Midbrain (tissue), 1 donor: ENCODE measurements at regions not wholly inside any gene's neighbourhood (a gene's known extent, or its start where the extent isn't known, plus 50 kb on each side); places are given as distances from the start of the nearest gene placed in this dataset.
A peak's percentile ranks its signal among the peaks of the same experiment; 100 is the strongest.

Experiments used
- DNase-seq: peaks from one replicate; lab custom pipeline; 2025; lab: John Stamatoyannopoulos, UW

DNA sequence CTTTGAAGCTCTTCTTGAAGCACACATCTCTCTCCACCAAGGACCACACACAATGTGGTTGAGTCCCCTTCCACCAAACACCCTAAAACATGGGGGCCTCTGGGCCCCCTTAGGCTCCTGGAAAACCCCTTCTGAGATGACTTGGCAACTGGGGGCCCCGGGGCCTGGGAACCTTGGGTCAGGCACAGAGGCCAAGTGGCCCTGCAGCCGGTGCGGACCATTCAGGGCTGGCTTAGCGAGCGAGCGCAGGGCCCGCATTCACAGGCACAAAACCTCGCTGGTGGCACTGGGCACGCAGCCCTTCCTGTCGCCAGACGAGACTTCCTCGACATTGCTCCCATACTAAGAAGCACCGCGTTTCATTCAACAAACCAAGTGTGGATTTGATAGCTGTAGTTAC, 111.2 kb upstream of the ID2 start:
- no peak for DNase-seq

DNA sequence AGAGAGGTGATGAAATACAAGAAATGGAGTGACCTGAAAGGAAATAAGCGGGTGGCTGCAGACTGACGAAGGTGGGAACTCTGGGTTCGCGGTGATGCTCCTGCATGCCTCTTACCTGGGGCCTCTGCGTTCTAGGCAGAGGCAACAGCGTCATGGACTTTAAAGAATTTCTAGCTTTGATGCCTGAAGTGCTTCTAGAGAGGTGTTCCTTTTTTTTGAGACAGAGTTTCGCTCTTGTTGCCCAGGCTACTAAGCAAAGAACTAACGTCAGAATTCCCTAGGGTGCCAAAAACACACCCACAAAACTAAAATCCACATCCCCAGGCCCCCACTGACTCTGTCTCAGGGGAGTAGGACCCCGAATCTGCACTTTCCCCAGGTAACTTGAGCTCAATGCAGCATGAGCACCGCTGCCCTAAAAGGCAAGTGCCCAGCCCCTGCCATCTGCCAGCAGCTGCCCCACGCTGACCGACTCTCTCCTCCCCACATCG, 110.5 kb upstream of the ID2 start:
- DNase-seq: no peak

- no peak for DNase-seq
Observed at GRCh38 chr2:8571792-8572499, 109.9 kb upstream of the ID2 start.

GRCh38 chr2:8572712-8573233, 109.1 kb upstream of the ID2 start:
- no peak for DNase-seq

- no peak for DNase-seq
Observed at GRCh38 chr2:8573234-8573941, 108.5 kb upstream of the ID2 start.

DNA sequence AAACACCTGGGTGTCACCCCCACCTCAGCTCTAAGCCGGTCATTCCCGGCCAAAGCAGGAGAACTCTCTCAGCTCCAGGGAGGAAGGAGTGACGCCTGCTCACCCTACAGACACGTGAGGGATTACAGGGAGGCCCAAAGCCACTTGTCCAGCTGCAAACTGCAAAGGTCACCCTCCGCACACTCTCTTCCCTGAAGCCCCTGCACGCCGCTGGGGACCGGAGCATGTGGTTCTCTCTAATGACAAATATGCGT, 108.0 kb upstream of the ID2 start:
- DNase-seq: no peak

DNA sequence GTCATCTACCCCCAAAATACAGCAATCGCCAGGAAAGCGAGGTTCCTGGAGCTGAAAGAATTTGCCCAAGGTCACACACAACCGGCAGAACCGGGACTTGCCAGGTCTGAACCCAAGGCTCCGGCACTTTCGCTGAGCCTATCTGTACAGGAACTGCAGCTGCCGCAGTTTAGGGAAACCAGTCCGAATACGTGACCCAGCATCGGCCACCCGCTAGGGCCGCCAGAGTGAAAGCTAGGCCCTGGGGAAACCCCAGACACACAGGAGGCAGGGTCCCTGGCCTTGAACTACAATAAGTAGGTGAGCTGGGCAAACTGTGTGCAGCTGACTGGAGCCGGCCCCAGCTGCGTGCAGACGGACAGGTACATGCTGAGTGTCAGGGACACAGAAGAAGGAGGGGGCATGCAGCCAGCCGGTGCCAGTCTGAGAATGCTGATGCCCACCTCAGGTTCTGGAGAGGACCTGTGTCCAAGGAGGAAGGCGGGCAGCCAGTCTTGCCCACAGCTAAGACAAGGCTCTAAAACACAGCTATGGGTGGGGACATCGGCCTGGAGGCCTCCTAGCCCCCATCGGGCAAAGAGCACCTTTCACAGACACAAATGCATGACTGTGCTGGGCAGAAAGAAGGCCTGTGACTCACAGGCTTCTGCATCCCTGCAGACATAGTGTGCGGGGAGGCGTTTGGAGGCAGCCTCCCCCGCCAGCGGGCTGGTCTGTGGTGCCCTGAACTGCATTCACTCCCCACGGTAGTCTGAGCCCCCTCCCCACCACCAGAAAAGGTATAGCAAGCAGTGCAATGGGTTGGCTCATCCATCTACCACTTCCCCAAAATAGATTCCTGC, 107.4 kb upstream of the ID2 start:
- DNase-seq: no peak

DNA sequence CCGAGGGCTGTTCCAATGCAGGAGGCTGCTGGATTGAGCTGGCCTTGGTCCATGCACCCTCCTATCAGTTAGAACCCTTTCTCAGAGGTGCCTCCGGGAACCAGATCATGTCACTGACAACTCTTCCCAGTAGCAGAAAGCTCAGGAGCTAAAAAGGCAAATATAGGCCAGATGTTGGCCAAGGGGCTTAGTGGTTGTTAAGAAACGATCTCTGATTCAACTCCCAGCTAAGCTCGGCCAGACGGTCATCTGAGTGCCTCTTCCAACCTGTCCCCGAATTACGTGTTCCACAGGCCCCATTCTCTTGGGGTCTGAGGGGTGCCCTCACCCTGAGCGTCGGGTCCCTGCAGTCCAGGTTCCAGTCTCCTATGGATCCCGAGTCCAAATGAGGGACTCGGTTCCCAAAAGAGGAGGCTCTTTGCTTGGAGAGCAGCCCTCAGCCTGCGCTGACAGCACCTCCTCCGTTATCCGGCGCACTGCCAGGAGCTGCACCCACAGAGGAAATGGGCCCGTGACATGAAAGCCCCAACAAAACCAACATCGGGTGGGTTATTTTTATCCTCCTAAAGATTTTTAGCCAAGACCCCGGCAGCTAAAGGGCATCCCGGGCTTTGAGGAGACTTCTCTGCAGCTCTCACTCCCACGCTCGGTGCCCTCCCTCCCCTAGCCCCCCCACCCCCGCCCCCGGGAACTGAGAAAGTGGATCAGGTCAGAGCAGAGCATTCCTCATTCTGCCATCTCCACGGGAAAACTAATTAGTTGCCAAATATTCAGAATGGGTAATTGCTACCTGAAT, 106.6 kb upstream of the ID2 start:
- DNase-seq: no peak

- peak; percentile 33 for DNase-seq
Observed at GRCh38 chr2:8575834-8576423, 105.9 kb upstream of the ID2 start.

- no peak for DNase-seq
Observed at GRCh38 chr2:8576525-8577167, 105.2 kb upstream of the ID2 start.

GRCh38 chr2:8577573-8577972, 104.3 kb upstream of the ID2 start:
- DNase-seq: no peak

DNA sequence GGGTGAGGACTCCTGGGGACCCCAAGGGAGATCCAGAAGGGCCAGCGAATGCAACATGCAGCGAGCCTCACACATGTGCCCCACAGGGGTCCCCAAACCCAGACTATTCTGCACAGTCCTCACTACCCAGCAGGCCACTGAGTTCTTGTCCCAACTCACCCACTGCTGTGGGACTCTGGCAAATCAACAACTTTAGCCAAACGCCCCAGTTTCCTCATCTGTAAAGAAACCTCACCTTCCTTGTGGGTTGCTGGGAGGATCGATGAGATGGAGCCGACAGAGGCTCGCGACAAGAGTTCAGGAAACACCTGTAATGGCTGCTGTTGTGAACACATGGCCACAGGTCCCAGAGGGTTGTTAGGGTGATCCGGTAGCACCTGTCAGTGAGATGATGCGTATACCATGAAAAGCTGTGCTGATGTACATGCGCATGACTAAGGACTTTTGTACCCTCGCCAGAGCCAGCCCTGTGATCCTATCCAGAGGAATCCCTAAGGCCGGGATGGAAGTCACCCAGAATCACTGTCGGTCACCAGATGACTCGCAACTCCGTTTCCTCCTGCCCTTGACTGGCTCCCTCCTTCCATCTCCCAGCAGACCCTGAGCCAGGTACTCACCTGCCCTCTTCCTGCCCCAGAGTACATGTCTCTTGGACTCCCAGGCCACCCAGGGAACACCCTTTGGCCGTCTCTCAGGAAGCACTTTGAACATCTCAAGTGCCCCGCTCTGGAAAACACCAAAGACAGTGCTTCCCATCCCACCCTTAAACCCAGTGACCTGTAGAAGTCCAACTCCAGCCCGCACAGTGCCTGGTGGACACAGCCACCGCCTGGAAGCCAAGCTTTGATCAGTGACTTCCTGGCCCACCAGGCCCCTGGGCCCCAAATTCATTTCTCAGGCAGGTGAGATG, 103.3 kb upstream of the ID2 start:
- DNase-seq: no peak

DNA sequence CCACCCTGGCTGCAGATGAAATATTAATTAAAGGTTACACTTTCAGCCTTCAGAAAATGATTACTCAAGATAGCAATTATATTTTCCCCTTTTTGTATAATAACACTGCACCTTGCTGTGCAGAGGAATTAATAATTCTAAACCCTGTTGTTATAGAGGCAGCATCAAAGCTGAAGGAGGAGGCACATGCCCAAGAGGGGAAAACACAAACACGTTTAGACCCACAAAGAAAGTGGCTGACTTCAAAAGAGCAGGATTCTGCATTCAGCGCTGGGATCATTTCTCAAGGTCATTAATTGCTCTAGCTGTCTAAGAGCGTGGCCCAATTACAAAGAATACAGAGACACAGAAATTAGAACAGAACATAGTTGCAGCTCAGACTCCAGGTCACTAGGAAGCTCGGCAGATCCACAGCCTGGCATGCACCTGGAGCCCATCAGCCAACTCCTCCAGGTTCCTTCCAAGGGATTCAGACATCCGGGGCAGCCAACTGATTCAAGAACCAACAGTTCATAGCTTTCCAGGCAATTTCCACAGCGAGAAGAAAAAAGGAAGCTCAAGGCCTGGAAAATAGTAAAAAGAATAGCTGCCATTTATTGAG, 102.3 kb upstream of the ID2 start:
- DNase-seq: no peak

GRCh38 chr2:8580316-8581233, 101.3 kb upstream of the ID2 start:
- no peak for DNase-seq

GRCh38 chr2:8581234-8581561, 100.7 kb upstream of the ID2 start:
- DNase-seq: no peak

GRCh38 chr2:8581601-8582041, 100.2 kb upstream of the ID2 start:
- no peak for DNase-seq

- DNase-seq: no peak
Observed at GRCh38 chr2:8582191-8582590, 99.7 kb upstream of the ID2 start.

DNA sequence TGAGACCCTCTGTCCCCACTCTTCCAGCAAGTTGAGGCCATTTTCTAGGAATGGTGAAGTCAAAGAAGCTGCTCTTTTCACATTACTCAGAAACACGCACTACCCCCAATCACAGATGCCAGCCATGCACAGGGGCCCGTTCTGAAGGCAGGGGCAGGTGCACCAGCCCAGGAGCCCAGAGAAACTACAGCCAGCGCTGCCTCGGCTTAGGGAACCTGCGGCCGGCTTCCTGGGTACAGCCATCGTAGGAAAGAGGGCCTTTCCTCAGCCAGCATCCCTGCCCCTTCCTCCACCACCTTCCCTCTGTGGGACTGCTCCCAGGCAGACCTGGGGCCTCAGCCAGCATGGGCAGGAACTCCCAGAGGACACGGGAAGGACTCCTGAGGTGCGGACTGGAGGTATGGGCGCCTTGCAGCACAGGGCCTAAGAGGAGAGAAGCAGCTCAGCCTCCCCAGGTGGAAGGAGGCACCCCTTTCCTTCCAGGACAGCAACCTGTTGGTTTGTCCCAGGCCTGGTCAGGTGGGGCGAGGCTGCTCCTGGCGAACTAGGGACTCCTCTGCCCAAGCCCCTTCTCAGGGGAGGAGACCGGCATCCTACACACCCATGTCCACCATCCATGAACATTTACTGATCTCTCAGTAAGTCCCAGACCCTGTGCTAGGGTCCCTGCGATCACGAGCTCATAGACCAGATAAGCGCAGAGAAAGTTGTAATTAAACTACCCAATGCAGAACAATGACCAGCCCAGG, 99.0 kb upstream of the ID2 start:
- DNase-seq: no peak
